CD14-positive monocyte (primary cell): ENCODE measurements at regions not wholly inside any gene's neighbourhood (a gene's known extent, or its start where the extent isn't known, plus 50 kb on each side); places are given as distances from the start of the nearest gene placed in this dataset.

Experiments
- DNase-seq, 3 donors: peaks; one replicate each; pipeline ENCODE4 v3.0.0-alpha.2; 2011 to 2022
- H2AFZ ChIP-seq: 2 replicates; pipeline ENCODE4 v1.6.0; 2012; ENCODE audit warnings: mild to moderate bottlenecking, low read depth, low read length, inconsistent platforms; ENCODE audit not compliant: insufficient read depth, poor library complexity, severe bottlenecking
- H3K27ac ChIP-seq, 2 donors: 1 replicate in 1 of 2; 2 replicates in 1 of 2; pipeline ENCODE4 v1.5.1; 2012 to 2013; ENCODE audit warnings: low read length in 2 of 2, control low read depth in 1 of 2, inconsistent platforms in 1 of 2, low read depth in 1 of 2, mild to moderate bottlenecking in 1 of 2
- H3K27me3 ChIP-seq, 2 donors: one replicate each; pipeline versions ENCODE4 v1.6.0 to v1.6.1; 2011 to 2013; ENCODE audit warnings: low read length in 2 of 2; ENCODE audit not compliant: control insufficient read depth in 2 of 2, insufficient read depth in 2 of 2
- H3K36me3 ChIP-seq, 2 donors: replicated peaks in 1 of 2; 1 replicate in 1 of 2; 2 replicates in 1 of 2; pipeline versions ENCODE4 v1.5.1 to v1.6.1; 2012 to 2013; ENCODE audit warnings: low read length in 2 of 2, control low read depth in 1 of 2, inconsistent platforms in 1 of 2, mild to moderate bottlenecking in 1 of 2; ENCODE audit not compliant: insufficient read depth in 2 of 2, control insufficient read depth in 1 of 2
- H3K4me1 ChIP-seq, 2 donors: 1 replicate in 1 of 2; 2 replicates in 1 of 2; pipeline versions ENCODE4 v1.5.1 to v1.6.1; 2012 to 2013; ENCODE audit warnings: low read length in 2 of 2, control low read depth in 1 of 2, inconsistent platforms in 1 of 2, mild to moderate bottlenecking in 1 of 2, moderate library complexity in 1 of 2; ENCODE audit not compliant: insufficient read depth in 2 of 2, control insufficient read depth in 1 of 2
- H3K4me2 ChIP-seq: replicated peaks from 2 replicates; pipeline ENCODE3; 2012; ENCODE audit warnings: low read length, moderate library complexity, mild to moderate bottlenecking; ENCODE audit not compliant: poor library complexity, severe bottlenecking; ENCODE audit errors: extremely low read depth
- H3K4me3 ChIP-seq, 3 experiments: fragments of 200-600 bp in 1 of 3; sonication (generic) in 1 of 3; replicated peaks in 1 of 3; 1 replicate in 2 of 3; 2 replicates in 1 of 3; pipeline ENCODE4 v1.5.1; 2011 to 2013; ENCODE audit warnings: low read length in 3 of 3, mild to moderate bottlenecking in 3 of 3, control low read depth in 2 of 3, low read depth in 2 of 3, inconsistent platforms in 1 of 3, moderate library complexity in 1 of 3
- H3K79me2 ChIP-seq: 2 replicates; pipeline ENCODE4 v1.6.0; 2012; ENCODE audit warnings: mild to moderate bottlenecking, control low read depth, inconsistent platforms, low read length, moderate library complexity; ENCODE audit not compliant: insufficient read depth
- H3K9ac ChIP-seq: 2 replicates; pipeline ENCODE4 v1.6.0; 2017; ENCODE audit warnings: low read length, mild to moderate bottlenecking; ENCODE audit not compliant: insufficient read depth, poor library complexity, severe bottlenecking
- H3K9me3 ChIP-seq, 2 donors: replicated peaks in 1 of 2; 1 replicate in 1 of 2; 2 replicates in 1 of 2; pipeline versions ENCODE4 v1.5.1 to v1.6.1; 2012 to 2013; ENCODE audit warnings: low read length in 2 of 2, control low read depth in 1 of 2; ENCODE audit not compliant: control insufficient read depth in 1 of 2, insufficient read depth in 1 of 2
- H4K20me1 ChIP-seq: 2 replicates; pipeline ENCODE4 v1.6.0; 2012; ENCODE audit warnings: mild to moderate bottlenecking, low read length, control low read depth, moderate library complexity; ENCODE audit not compliant: insufficient read depth
- H3K27ac Mint-ChIP-seq, 7 donors: one replicate each; pipeline ENCODE4 v1.8.0; 2020; ENCODE audit warnings: mild to moderate bottlenecking in 7 of 7, mixed read lengths in 7 of 7, moderate library complexity in 6 of 7, inconsistent platforms in 2 of 7
- H3K27me3 Mint-ChIP-seq, 3 donors: one replicate each; pipeline ENCODE4 v1.8.0; 2021 to 2022; ENCODE audit warnings: low read depth in 3 of 3, mild to moderate bottlenecking in 3 of 3, mixed read lengths in 3 of 3, moderate library complexity in 3 of 3, inconsistent platforms in 1 of 3
- H3K36me3 Mint-ChIP-seq, 2 donors: one replicate each; pipeline ENCODE4 v1.8.0; 2020; ENCODE audit warnings: mixed read lengths in 2 of 2, inconsistent platforms in 1 of 2, mild to moderate bottlenecking in 1 of 2
- H3K4me1 Mint-ChIP-seq: one replicate; pipeline ENCODE4 v1.8.0; 2020; ENCODE audit warnings: mild to moderate bottlenecking, mixed read lengths
- H3K4me3 Mint-ChIP-seq, 2 donors: one replicate each; pipeline ENCODE4 v1.8.0; 2020; ENCODE audit warnings: mild to moderate bottlenecking in 2 of 2, mixed read lengths in 2 of 2, moderate library complexity in 1 of 2
- H3K9me3 Mint-ChIP-seq, 7 donors: one replicate each; pipeline ENCODE4 v1.8.0; 2020 to 2022; ENCODE audit warnings: mixed read lengths in 7 of 7, mild to moderate bottlenecking in 6 of 7, moderate library complexity in 6 of 7, inconsistent platforms in 2 of 7
- CTCF ChIP-seq: fragments of 200-600 bp; IDR thresholded peaks from one replicate; pipeline ENCODE4 v1.8.0; 2022; ENCODE audit warnings: antibody characterized with exemption, mild to moderate bottlenecking
- WGBS: methylation state at CpG from one replicate; pipeline ENCODE4 v1.1.5; 2013; ENCODE audit warnings: missing lambda C conversion rate; ENCODE audit not compliant: insufficient coverage; 5-methylcytosine and 5-hydroxymethylcytosine counted together
- intact Hi-C, 2 donors: fragments of 100-400 bp; cut with micrococcal nuclease; formaldehyde crosslinking; loops; one replicate each; pipeline versions ENCODE4 v1.15.0 to v1.15.1; 2023

- peaks cover 0 to 5% (median 2%) of the 10 kb centered on the region in 7 donors for H3K9me3 Mint-ChIP-seq
- Histone ChIP-seq H3K9me3 (peaks cover 0 to 6% of the 10 kb centered on the region in 2 donors), H3K27me3 (no peaks in the 10 kb centered on the region), H3K27ac (no peak overlapping the region), H3K4me3 (no peak overlapping the region), H3K9ac (no peak overlapping the region), H3K79me2 (no peaks in the 10 kb centered on the region), H4K20me1 (no peaks in the 10 kb centered on the region), H3K4me1 (no peaks in the 10 kb centered on the region), H3K36me3 (no peaks in the 10 kb centered on the region), H3K4me2 (no peak overlapping the region), H2AFZ (no peak overlapping the region)
- H3K27me3 Mint-ChIP-seq: peaks cover 0 to 2% (median 2%) of the 10 kb centered on the region in 3 donors
- no peaks in the 10 kb centered on the region for H3K36me3 Mint-ChIP-seq
- H3K4me1 Mint-ChIP-seq: no peaks in the 10 kb centered on the region
- no peak for TF ChIP-seq CTCF
- DNase-seq: no peak
- 58% methylated on average over 1 of the region's 3 CpGs for WGBS
- H3K4me3 Mint-ChIP-seq: no peak overlapping the region
- intact Hi-C loops: no loop called here
- no peak overlapping the region for H3K27ac Mint-ChIP-seq
Measured at GRCh38 chr10:111506266-111507034, 429.6 kb downstream of the ADRA2A start.

- DNase-seq: no peak
- WGBS: 100% methylated on average over 1 of the region's 1 CpG
- Histone ChIP-seq H3K36me3 (no peaks in the 10 kb centered on the region), H3K27ac (no peak overlapping the region), H3K4me3 (no peak overlapping the region), H3K79me2 (no peaks in the 10 kb centered on the region), H2AFZ (no peak overlapping the region), H3K27me3 (no peaks in the 10 kb centered on the region), H3K9me3 (no peaks in the 10 kb centered on the region), H3K9ac (no peak overlapping the region), H4K20me1 (no peaks in the 10 kb centered on the region), H3K4me2 (no peak overlapping the region), H3K4me1 (no peaks in the 10 kb centered on the region)
- no peak for TF ChIP-seq CTCF
- intact Hi-C loops: no loop called here
- Mint-ChIP-seq H3K27ac (no peak overlapping the region), H3K36me3 (no peaks in the 10 kb centered on the region), H3K9me3 (peaks cover 0 to 8% (median 3%) of the 10 kb centered on the region in 7 donors), H3K4me3 (no peak overlapping the region), H3K27me3 (peaks cover 0 to 3% (median 3%) of the 10 kb centered on the region in 3 donors), H3K4me1 (no peaks in the 10 kb centered on the region)
Measured at GRCh38 chr10:111511751-111512150, 434.9 kb downstream of the ADRA2A start.
